Activated CD4-positive, alpha-beta memory T cell treated with anti-CD3 and anti-CD28 coated beads, Interleukin-2, amount 10 ng/mL, durations not matched to agents 7 days and 5 days (primary cell): ENCODE measurements at regions not wholly inside any gene's neighbourhood (a gene's known extent, or its start where the extent isn't known, plus 50 kb on each side); places are given as distances from the start of the nearest gene placed in this dataset.
"Not testable (repeated sequence)": the region's sequence is repeated elsewhere in the genome, so short reads cannot be mapped to it uniquely, and the experiment has no call there.

Experiments
- CTCF ChIA-PET: fragments of 350-600 bp; sonication (Branson Sonifier 250); formaldehyde crosslinking; loops from one replicate; lab custom pipeline; 2021; ENCODE audit warnings: antibody characterized with exemption, inconsistent platforms; lab: Charles Lee
- POLR2A ChIA-PET: fragments of 350-600 bp; sonication (Branson Sonifier 250); formaldehyde crosslinking; loops from one replicate; lab custom pipeline; 2021; ENCODE audit warnings: antibody characterized with exemption; lab: Charles Lee
- DNase-seq: peaks from one replicate; pipeline ENCODE4 v3.0.0-alpha.2; 2020
- H3K27ac Mint-ChIP-seq: one replicate; pipeline ENCODE4 v1.8.0; 2021; ENCODE audit warnings: mild to moderate bottlenecking, mixed read lengths
- H3K27me3 Mint-ChIP-seq: one replicate; pipeline ENCODE4 v1.8.0; 2021; ENCODE audit warnings: mixed read lengths
- H3K36me3 Mint-ChIP-seq: one replicate; pipeline ENCODE4 v1.8.0; 2021; ENCODE audit warnings: low read depth, mixed read lengths
- H3K4me1 Mint-ChIP-seq: one replicate; pipeline ENCODE4 v1.8.0; 2021; ENCODE audit warnings: mixed read lengths
- H3K4me3 Mint-ChIP-seq: one replicate; pipeline ENCODE4 v1.8.0; 2021; ENCODE audit warnings: mild to moderate bottlenecking, mixed read lengths
- H3K9me3 Mint-ChIP-seq: one replicate; pipeline ENCODE4 v1.8.0; 2021; ENCODE audit warnings: mixed read lengths

DNA sequence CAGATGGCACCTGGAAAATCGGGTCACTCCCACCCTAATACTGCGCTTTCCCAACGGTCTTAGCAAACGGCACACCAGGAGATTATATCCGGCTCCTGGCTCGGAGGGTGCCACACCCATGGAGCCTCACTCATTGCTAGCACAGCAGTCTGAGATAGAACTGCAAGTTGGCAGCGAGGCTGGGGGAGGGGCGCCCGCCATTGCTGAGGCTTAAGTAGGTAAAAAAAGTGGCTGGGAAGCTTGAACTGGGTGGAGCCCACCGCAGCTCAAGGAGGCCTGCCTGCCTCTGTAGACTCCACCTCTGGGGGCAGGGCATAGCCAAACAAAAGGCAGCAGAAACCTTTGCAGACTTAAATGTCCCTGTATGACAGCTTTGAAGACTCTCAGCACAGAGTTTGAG is 189.6 kb upstream of the GPR149 start:
- H3K27me3 Mint-ChIP-seq, H3K27ac Mint-ChIP-seq, DNase-seq, H3K4me1 Mint-ChIP-seq, H3K4me3 Mint-ChIP-seq, H3K36me3 Mint-ChIP-seq, CTCF ChIA-PET, POLR2A ChIA-PET: not testable (repeated sequence)
- peaks cover 14% of the 10 kb centered on the region for H3K9me3 Mint-ChIP-seq

GRCh38 chr3:154616298-154616697 is 186.3 kb upstream of the GPR149 start:
- no peaks in the 10 kb centered on the region for H3K4me1 Mint-ChIP-seq
- CTCF ChIA-PET, result no interaction called here
- no peak for DNase-seq
- POLR2A ChIA-PET, result no interaction called here
- no peaks in the 10 kb centered on the region for H3K27me3 Mint-ChIP-seq
- H3K4me3 Mint-ChIP-seq, result no peak overlapping the region
- no peak overlapping the region for H3K27ac Mint-ChIP-seq
- H3K9me3 Mint-ChIP-seq, result peaks cover 11% of the 10 kb centered on the region
- H3K36me3 Mint-ChIP-seq, result no peaks in the 10 kb centered on the region

DNA sequence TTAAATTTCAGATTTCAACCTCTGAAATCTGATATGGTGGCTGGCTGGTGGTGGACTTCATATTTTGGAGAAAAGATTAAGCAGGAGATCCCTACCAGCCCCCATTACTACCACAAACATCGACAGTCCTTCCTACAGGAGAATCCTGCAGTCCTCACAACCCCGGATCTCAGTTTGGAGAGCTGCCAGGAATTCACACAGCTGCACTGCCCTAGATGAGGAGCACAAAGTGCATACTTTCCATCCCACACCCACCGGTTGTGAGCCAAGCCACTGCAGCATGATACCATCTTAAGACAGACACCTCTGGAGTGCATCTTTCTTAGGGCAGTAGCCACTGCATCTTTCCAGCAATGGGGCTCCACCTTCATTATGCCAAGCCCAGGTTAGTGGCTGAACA is 185.5 kb upstream of the GPR149 start:
- Mint-ChIP-seq H3K9me3 (peaks cover 7% of the 10 kb centered on the region), H3K4me1 (no peaks in the 10 kb centered on the region), H3K4me3 (no peak overlapping the region), H3K27ac (no peak overlapping the region), H3K27me3 (no peaks in the 10 kb centered on the region), H3K36me3 (no peaks in the 10 kb centered on the region)
- ChIA-PET POLR2A (no interaction called here), CTCF (no interaction called here)
- DNase-seq, result no peak

DNA sequence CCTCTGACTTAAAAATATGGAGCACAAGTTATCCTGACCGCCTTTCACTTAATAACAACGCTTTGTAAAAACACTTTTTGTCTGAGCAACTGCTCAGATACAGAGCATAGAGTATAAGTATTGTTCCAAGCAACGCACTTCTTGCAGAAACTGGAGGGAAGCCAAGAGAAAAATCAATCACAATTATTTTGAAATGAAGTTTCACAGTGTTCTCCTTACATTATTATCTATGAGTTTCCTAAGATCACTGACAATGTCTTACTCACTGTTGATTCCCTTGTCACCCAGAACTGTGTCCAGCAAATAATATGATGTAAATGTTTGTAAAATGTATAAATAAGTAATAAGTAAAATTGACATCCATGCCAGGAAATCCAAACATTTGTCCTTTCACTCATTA is 184.6 kb upstream of the GPR149 start:
- H3K27ac Mint-ChIP-seq, result no peak overlapping the region
- H3K9me3 Mint-ChIP-seq, result peaks cover 6% of the 10 kb centered on the region
- ChIA-PET CTCF (no interaction called here), POLR2A (no interaction called here)
- no peaks in the 10 kb centered on the region for H3K4me1 Mint-ChIP-seq
- no peak for DNase-seq
- no peak overlapping the region for H3K4me3 Mint-ChIP-seq
- no peaks in the 10 kb centered on the region for H3K27me3 Mint-ChIP-seq
- H3K36me3 Mint-ChIP-seq, result no peaks in the 10 kb centered on the region

GRCh38 chr3:154614078-154614477 is 184.1 kb upstream of the GPR149 start:
- POLR2A ChIA-PET, result no interaction called here
- DNase-seq, result no peak
- Mint-ChIP-seq H3K4me1 (no peaks in the 10 kb centered on the region), H3K4me3 (no peak overlapping the region), H3K27ac (no peak overlapping the region), H3K36me3 (no peaks in the 10 kb centered on the region), H3K27me3 (no peaks in the 10 kb centered on the region), H3K9me3 (peaks cover 6% of the 10 kb centered on the region)
- CTCF ChIA-PET, result no interaction called here

DNA sequence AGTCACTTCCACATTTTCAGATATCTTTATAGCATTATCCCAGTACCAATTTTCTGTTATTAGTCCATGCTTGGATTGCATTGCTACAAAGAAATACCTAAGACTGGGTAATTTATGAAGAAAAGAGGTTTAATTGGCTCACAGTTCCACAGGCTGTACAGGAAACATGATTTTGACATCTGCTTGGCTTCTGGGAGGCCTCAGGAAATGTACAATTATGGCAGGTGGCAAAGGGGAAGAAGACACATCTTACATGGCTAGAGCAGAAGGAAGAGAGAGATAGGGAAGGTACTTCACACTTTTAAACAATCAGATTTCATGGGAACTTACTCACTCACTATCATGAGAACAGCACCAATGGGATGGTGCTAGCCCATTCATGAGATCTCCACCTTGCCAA is 172.3 kb upstream of the GPR149 start:
- Mint-ChIP-seq H3K9me3 (peaks cover 2% of the 10 kb centered on the region), H3K4me1 (no peaks in the 10 kb centered on the region), H3K4me3 (no peak overlapping the region), H3K27ac (no peak overlapping the region), H3K27me3 (no peaks in the 10 kb centered on the region), H3K36me3 (no peaks in the 10 kb centered on the region)
- CTCF ChIA-PET, result no interaction called here
- DNase-seq, result no peak
- POLR2A ChIA-PET, result no interaction called here

GRCh38 chr3:154598166-154598565 is 168.2 kb upstream of the GPR149 start:
- Mint-ChIP-seq H3K27ac (no peak overlapping the region), H3K27me3 (no peaks in the 10 kb centered on the region), H3K4me3 (no peak overlapping the region), H3K36me3 (no peaks in the 10 kb centered on the region), H3K9me3 (peaks cover 2% of the 10 kb centered on the region), H3K4me1 (no peaks in the 10 kb centered on the region)
- CTCF ChIA-PET, result no interaction called here
- DNase-seq, result no peak
- POLR2A ChIA-PET, result no interaction called here

GRCh38 chr3:154590675-154591384 is 160.8 kb upstream of the GPR149 start:
- POLR2A ChIA-PET, result no interaction called here
- CTCF ChIA-PET, result no interaction called here
- DNase-seq, result no peak
- H3K9me3 Mint-ChIP-seq, result no peaks in the 10 kb centered on the region
- no peaks in the 10 kb centered on the region for H3K27me3 Mint-ChIP-seq
- no peak overlapping the region for H3K4me3 Mint-ChIP-seq
- no peak overlapping the region for H3K27ac Mint-ChIP-seq
- H3K36me3 Mint-ChIP-seq, result no peaks in the 10 kb centered on the region
- H3K4me1 Mint-ChIP-seq, result no peaks in the 10 kb centered on the region

DNA sequence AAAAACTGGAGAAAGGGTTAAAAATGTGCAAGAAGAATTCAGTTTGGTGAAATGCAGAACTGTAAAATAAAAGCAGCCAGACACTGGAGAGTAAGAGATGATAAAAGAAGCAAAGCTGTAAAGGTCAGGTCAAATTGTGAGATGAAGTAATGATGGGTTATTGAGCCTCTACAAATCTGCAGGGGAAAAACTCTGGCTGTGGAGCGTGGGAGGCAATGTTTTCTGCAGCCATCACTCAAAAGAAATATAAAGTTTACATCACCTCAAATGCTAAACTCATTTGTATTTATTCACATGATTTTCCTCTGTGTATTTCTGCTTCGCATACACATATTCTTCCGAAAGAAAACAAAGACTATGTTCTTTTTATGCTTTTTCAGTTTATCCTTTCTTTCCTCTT is 158.8 kb upstream of the GPR149 start:
- Mint-ChIP-seq H3K9me3 (no peaks in the 10 kb centered on the region), H3K4me1 (no peaks in the 10 kb centered on the region), H3K27me3 (no peaks in the 10 kb centered on the region), H3K27ac (no peak overlapping the region), H3K4me3 (no peak overlapping the region), H3K36me3 (no peaks in the 10 kb centered on the region)
- POLR2A ChIA-PET, result no interaction called here
- CTCF ChIA-PET, result no interaction called here
- no peak for DNase-seq

- H3K4me1 Mint-ChIP-seq, result no peaks in the 10 kb centered on the region
- H3K27me3 Mint-ChIP-seq, result no peaks in the 10 kb centered on the region
- no peaks in the 10 kb centered on the region for H3K36me3 Mint-ChIP-seq
- no peak overlapping the region for H3K4me3 Mint-ChIP-seq
- no peak for DNase-seq
- no peaks in the 10 kb centered on the region for H3K9me3 Mint-ChIP-seq
- no peak overlapping the region for H3K27ac Mint-ChIP-seq
- POLR2A ChIA-PET, result no interaction called here
- CTCF ChIA-PET, result no interaction called here
Measured at GRCh38 chr3:154584974-154585373, 155.0 kb upstream of the GPR149 start.

GRCh38 chr3:154584041-154584440 is 154.1 kb upstream of the GPR149 start:
- H3K4me3 Mint-ChIP-seq, result no peak overlapping the region
- POLR2A ChIA-PET, result no interaction called here

GRCh38 chr3:154583086-154583634 is 153.2 kb upstream of the GPR149 start:
- H3K4me3 Mint-ChIP-seq, result no peak overlapping the region
- ChIA-PET CTCF (no interaction called here), POLR2A (no interaction called here)
- H3K4me1 Mint-ChIP-seq, result no peaks in the 10 kb centered on the region
- DNase-seq, result no peak
- H3K9me3 Mint-ChIP-seq, result peaks cover 4% of the 10 kb centered on the region
- H3K27me3 Mint-ChIP-seq, result no peaks in the 10 kb centered on the region
- H3K27ac Mint-ChIP-seq, result no peak overlapping the region
- H3K36me3 Mint-ChIP-seq, result no peaks in the 10 kb centered on the region

More at GRCh38 chr3:154584041-154584440, 154.1 kb upstream of the GPR149 start:
- Mint-ChIP-seq H3K4me1 (no peaks in the 10 kb centered on the region), H3K27ac (no peak overlapping the region), H3K9me3 (peaks cover under 1% of the 10 kb centered on the region), H3K27me3 (no peaks in the 10 kb centered on the region), H3K36me3 (no peaks in the 10 kb centered on the region)
- CTCF ChIA-PET, result no interaction called here
- DNase-seq, result no peak

DNA sequence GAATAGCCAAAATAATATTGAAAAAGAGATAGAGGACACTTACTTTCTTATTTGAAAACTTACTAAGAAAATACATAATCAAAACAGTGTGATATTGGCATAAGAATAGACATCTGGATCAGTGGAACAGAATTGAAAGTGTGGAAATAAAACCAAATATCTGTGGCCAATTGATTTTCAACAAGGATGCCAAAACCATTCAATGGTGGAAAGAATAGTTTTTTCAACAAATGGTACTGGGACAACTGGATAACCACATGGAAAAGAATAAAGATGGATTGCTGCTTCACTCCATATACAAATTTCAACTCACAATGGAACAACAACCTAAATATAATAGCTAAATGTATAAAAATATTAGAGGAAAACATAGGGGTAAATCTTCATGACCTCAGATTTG is 152.5 kb upstream of the GPR149 start:
- Mint-ChIP-seq H3K4me3 (no peak overlapping the region), H3K9me3 (peaks cover 4% of the 10 kb centered on the region), H3K4me1 (no peaks in the 10 kb centered on the region), H3K27me3 (no peaks in the 10 kb centered on the region), H3K36me3 (no peaks in the 10 kb centered on the region), H3K27ac (no peak overlapping the region)
- DNase-seq, result no peak
- POLR2A ChIA-PET, result no interaction called here
- CTCF ChIA-PET, result no interaction called here

GRCh38 chr3:154571553-154572226 is 141.7 kb upstream of the GPR149 start:
- ChIA-PET CTCF (no interaction called here), POLR2A (no interaction called here)
- DNase-seq, result no peak
- Mint-ChIP-seq H3K27ac (no peak overlapping the region), H3K27me3 (no peaks in the 10 kb centered on the region), H3K4me1 (no peaks in the 10 kb centered on the region), H3K9me3 (no peaks in the 10 kb centered on the region), H3K36me3 (no peaks in the 10 kb centered on the region), H3K4me3 (no peak overlapping the region)
